Fibroblast of lung (primary cell): ENCODE measurements at regions not wholly inside any gene's neighbourhood (a gene's known extent, or its start where the extent isn't known, plus 50 kb on each side); places are given as distances from the start of the nearest gene placed in this dataset.

ENCODE experiments used
- EZH2 ChIP-seq: IDR thresholded peaks from 2 replicates; pipeline ENCODE4 v1.5.1; 2012; ENCODE audit warnings: low read length, control low read depth, mild to moderate bottlenecking; ENCODE audit errors: missing control alignments
- TF ChIP-seq, protein P1 (sequence below), 2 donors: IDR thresholded peaks in 1 of 2; conservative IDR thresholded peaks in 1 of 2; 1 replicate in 1 of 2; 2 replicates in 1 of 2; pipeline ENCODE4 v1.5.1; 2011 to 2012; ENCODE audit warnings: low read length in 2 of 2, control low read depth in 1 of 2, inconsistent platforms in 1 of 2, low read depth in 1 of 2, mild to moderate bottlenecking in 1 of 2

DNA sequence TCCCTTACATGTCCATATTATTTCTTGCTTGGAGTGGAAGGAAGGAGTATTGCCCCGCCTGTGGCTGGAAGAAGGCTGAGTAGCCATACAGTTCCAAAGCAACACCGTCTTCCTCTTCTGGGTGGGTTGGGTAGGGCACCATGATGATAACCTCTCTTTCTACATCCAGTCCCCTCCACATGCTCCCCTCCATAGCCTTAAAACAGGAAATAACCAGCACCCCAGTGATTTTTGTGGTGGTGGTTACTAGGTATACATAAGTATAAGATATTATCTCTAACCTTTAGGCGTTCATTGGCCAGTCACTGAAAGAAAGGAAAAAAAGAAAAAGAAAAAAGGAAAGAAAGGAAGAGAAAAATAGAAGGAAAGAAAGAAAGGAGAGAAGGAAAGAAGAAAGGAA, 63.1 kb downstream of the CXCR4 start:
- TF ChIP-seq, protein P1, sequence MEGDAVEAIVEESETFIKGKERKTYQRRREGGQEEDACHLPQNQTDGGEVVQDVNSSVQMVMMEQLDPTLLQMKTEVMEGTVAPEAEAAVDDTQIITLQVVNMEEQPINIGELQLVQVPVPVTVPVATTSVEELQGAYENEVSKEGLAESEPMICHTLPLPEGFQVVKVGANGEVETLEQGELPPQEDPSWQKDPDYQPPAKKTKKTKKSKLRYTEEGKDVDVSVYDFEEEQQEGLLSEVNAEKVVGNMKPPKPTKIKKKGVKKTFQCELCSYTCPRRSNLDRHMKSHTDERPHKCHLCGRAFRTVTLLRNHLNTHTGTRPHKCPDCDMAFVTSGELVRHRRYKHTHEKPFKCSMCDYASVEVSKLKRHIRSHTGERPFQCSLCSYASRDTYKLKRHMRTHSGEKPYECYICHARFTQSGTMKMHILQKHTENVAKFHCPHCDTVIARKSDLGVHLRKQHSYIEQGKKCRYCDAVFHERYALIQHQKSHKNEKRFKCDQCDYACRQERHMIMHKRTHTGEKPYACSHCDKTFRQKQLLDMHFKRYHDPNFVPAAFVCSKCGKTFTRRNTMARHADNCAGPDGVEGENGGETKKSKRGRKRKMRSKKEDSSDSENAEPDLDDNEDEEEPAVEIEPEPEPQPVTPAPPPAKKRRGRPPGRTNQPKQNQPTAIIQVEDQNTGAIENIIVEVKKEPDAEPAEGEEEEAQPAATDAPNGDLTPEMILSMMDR (conservative IDR thresholded peaks at IDR 0.05 in 1 of 2, IDR thresholded peaks at IDR 0.05 in 1 of 2; ENCODE audit: low read depth in 1 of 2, low read length in 2 of 2), result no peak
- no peak for TF ChIP-seq EZH2
